Thymus (tissue), 11 donors: ENCODE measurements at regions not wholly inside any gene's neighbourhood (a gene's known extent, or its start where the extent isn't known, plus 50 kb on each side); places are given as distances from the start of the nearest gene placed in this dataset.
A peak's percentile ranks its signal among the peaks of the same experiment; 100 is the strongest.

Experiments used
- DNase-seq, 9 donors: peaks; one replicate each; pipeline ENCODE4 v3.0.0-alpha.2; 2013; ENCODE audit warnings: low spot score in 9 of 9, low read depth in 6 of 9, missing footprints in 1 of 9
- H3K27ac ChIP-seq, 2 donors: one replicate each; pipeline ENCODE4 v1.5.1; 2013; ENCODE audit warnings: control low read depth in 1 of 2, low read depth in 1 of 2, low read length in 1 of 2, mild to moderate bottlenecking in 1 of 2, moderate library complexity in 1 of 2
- H3K27me3 ChIP-seq, 2 donors: one replicate each; pipeline ENCODE4 v1.5.1; 2013; ENCODE audit warnings: low read length in 1 of 2; ENCODE audit not compliant: control insufficient read depth in 2 of 2, insufficient read depth in 1 of 2
- H3K36me3 ChIP-seq, 2 donors: one replicate each; pipeline ENCODE4 v1.5.1; 2013; ENCODE audit warnings: low read length in 1 of 2, mild to moderate bottlenecking in 1 of 2, moderate library complexity in 1 of 2; ENCODE audit not compliant: control insufficient read depth in 2 of 2, insufficient read depth in 2 of 2
- H3K4me1 ChIP-seq, 2 donors: one replicate each; pipeline ENCODE4 v1.5.1; 2013; ENCODE audit warnings: low read length in 2 of 2; ENCODE audit not compliant: control insufficient read depth in 2 of 2, insufficient read depth in 2 of 2
- H3K4me3 ChIP-seq, 2 donors: one replicate each; pipeline ENCODE4 v1.5.1; 2013; ENCODE audit warnings: low read length in 2 of 2, control low read depth in 1 of 2, mild to moderate bottlenecking in 1 of 2
- H3K9me3 ChIP-seq, 2 donors: one replicate each; pipeline ENCODE4 v1.5.1; 2013; ENCODE audit warnings: low read length in 1 of 2, mild to moderate bottlenecking in 1 of 2; ENCODE audit not compliant: control insufficient read depth in 2 of 2, insufficient read depth in 1 of 2
- WGBS: extraction: QIAGEN DNeasy Blood & Tissue Kit; methylation state at CpG from one replicate; pipeline ENCODE4 v1.1.7; 2013; 5-methylcytosine and 5-hydroxymethylcytosine counted together
- donor health status: healthy.

GRCh38 chr10:52988923-52989322 lies 216.3 kb upstream of the MBL2 start:
- Histone ChIP-seq H3K4me1 (no peaks in the 10 kb centered on the region), H3K27ac (no peak overlapping the region), H3K27me3 (no peaks in the 10 kb centered on the region), H3K9me3 (no peaks in the 10 kb centered on the region), H3K4me3 (no peak overlapping the region), H3K36me3 (no peaks in the 10 kb centered on the region)
- 94% methylated on average over 2 of the region's 2 CpGs for WGBS
- DNase-seq, result no peak

- Histone ChIP-seq H3K36me3 (no peaks in the 10 kb centered on the region), H3K27ac (no peak overlapping the region), H3K27me3 (no peaks in the 10 kb centered on the region), H3K9me3 (no peaks in the 10 kb centered on the region), H3K4me3 (no peak overlapping the region), H3K4me1 (no peaks in the 10 kb centered on the region)
- WGBS, result 99% methylated on average over 2 of the region's 2 CpGs
- DNase-seq, result no peak
These were observed 213.5 kb upstream of the MBL2 start for GRCh38 chr10:52986125-52986524.

- Histone ChIP-seq H3K9me3 (no peaks in the 10 kb centered on the region), H3K4me3 (no peak overlapping the region)
- DNase-seq, result no peak
These were observed 211.6 kb upstream of the MBL2 start for GRCh38 chr10:52984169-52984568.

GRCh38 chr10:52979295-52979990 lies 206.9 kb upstream of the MBL2 start:
- Histone ChIP-seq H3K4me3 (no peak overlapping the region), H3K27ac (no peak overlapping the region), H3K4me1 (no peaks in the 10 kb centered on the region), H3K36me3 (no peaks in the 10 kb centered on the region), H3K27me3 (no peaks in the 10 kb centered on the region), H3K9me3 (no peaks in the 10 kb centered on the region)
- no peak for DNase-seq
- WGBS, result 93% methylated on average over 3 of the region's 3 CpGs

More at GRCh38 chr10:52984169-52984568, 211.6 kb upstream of the MBL2 start:
- Histone ChIP-seq H3K27ac (no peak overlapping the region), H3K4me1 (no peaks in the 10 kb centered on the region), H3K36me3 (no peaks in the 10 kb centered on the region), H3K27me3 (no peaks in the 10 kb centered on the region)

DNA sequence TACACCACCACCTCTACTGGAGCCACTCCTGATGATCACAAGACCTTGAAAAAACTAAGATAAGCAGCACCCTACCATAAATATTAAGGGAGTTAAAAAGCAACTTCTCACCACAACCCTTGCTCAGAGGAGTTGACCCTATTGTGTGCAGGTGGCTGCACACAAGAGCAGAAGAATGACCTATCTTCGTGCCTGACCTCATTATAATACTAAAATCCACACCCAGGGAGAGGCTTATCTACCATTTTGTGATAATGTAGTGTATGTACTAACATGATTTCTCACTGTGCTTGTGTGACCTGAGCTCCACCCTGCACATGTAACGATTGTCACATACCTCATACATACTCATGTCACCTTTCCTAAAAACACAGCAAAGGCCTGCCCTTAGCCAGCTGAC lies 205.0 kb upstream of the MBL2 start:
- H3K4me3 ChIP-seq, result no peak overlapping the region
- no peaks in the 10 kb centered on the region for H3K4me1 ChIP-seq
- no peaks in the 10 kb centered on the region for H3K27me3 ChIP-seq
- peaks cover 0 to 2% of the 10 kb centered on the region in 2 donors for H3K9me3 ChIP-seq
- 95% methylated on average over 2 of the region's 2 CpGs for WGBS
- H3K36me3 ChIP-seq, result no peaks in the 10 kb centered on the region
- no peak overlapping the region for H3K27ac ChIP-seq
- DNase-seq, result no peak

DNA sequence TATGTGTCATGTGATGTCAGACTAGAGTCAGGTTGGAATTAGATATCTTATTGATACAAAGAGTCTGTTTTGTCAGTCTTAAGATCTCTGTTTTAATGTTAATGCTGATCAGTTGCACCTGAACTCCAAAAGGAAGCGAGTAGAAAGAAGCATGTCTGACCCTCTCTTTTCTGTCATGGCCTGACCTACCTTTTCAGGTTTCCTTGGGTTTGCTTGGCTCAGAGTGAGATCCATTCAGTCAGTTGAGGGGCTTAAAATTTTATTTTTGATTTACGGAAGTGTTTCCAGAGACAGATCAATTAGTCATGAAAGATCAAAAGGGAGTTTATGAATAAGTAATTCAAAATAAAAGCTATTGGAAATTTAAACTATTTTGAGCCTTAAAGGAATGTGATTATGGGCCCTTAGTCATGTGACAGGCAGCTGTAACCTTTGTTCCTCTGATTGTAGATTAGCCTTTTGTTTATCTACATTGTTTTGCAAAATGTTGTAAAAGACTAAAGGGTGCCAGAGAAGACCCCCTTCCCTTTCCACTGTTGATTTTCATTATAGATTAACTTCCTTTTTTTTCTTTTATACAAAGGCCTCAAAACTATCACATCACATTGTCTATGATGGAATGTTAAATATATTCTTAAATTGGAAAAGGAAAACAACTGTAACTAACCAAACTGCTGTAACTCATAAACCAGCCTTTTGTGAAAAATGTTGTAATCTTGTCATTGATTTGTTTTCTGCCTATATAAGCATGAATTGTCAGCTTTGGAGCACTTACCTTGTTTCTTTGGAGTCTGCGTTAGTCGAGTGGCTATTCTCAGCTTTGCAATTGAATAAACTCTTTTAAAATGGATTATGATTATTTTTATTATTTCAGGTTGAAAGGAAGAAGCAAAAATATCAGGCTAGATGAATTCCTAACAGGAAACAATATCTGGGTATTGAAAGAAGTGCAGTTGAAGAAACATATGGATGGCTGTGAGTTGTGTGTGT lies 195.5 kb upstream of the MBL2 start:
- Histone ChIP-seq H3K4me3 (no peak overlapping the region), H3K9me3 (peaks cover 0 to 4% of the 10 kb centered on the region in 2 donors), H3K36me3 (no peaks in the 10 kb centered on the region), H3K27me3 (no peaks in the 10 kb centered on the region), H3K4me1 (no peaks in the 10 kb centered on the region), H3K27ac (no peak overlapping the region)
- 98% methylated on average over 4 of the region's 4 CpGs for whole genome bisulfite sequencing
- DNase-seq, result no peak

DNA sequence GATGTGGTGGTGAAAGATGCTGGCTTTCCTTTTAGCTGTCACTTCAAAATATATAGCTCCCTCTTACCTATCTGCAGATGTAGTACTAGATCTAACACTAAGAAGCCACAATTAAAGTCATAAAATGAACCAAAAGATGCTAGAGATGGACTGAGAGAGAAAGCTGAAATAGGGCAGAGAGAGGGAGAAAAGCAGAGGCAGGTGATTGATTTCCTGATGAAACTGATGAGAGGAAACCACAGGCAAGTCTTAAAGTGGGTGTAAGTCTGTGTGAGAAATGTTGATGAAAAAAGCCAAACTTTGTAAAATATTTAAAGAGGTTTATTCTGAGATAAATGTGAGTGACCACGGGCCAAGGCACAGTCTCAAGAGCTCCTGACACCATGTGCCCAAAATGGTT lies 194.3 kb upstream of the MBL2 start:
- Histone ChIP-seq H3K27me3 (no peaks in the 10 kb centered on the region), H3K9me3 (peaks cover 0 to 4% of the 10 kb centered on the region in 2 donors), H3K27ac (no peak overlapping the region), H3K4me1 (no peaks in the 10 kb centered on the region), H3K36me3 (no peaks in the 10 kb centered on the region), H3K4me3 (no peak overlapping the region)
- 95% methylated on average over 1 of the region's 1 CpG for WGBS
- no peak for DNase-seq

GRCh38 chr10:52965938-52966401 lies 193.4 kb upstream of the MBL2 start:
- 73% methylated on average over 6 of the region's 6 CpGs for WGBS
- peak in 1 of 9 donors; percentile 21 for DNase-seq
- no peaks in the 10 kb centered on the region for H3K27me3 ChIP-seq
- no peak overlapping the region for H3K4me3 ChIP-seq
- H3K9me3 ChIP-seq, result peaks cover 0 to 4% of the 10 kb centered on the region in 2 donors
- H3K27ac ChIP-seq, result no peak overlapping the region
- no peaks in the 10 kb centered on the region for H3K4me1 ChIP-seq
- H3K36me3 ChIP-seq, result no peaks in the 10 kb centered on the region

GRCh38 chr10:52965509-52965908 lies 192.9 kb upstream of the MBL2 start:
- WGBS, result 94% methylated on average over 3 of the region's 3 CpGs
- no peak for DNase-seq
- no peaks in the 10 kb centered on the region for H3K4me1 ChIP-seq
- H3K4me3 ChIP-seq, result no peak overlapping the region
- H3K9me3 ChIP-seq, result peaks cover 0 to 4% of the 10 kb centered on the region in 2 donors
- H3K27me3 ChIP-seq, result no peaks in the 10 kb centered on the region
- H3K27ac ChIP-seq, result no peak overlapping the region
- no peaks in the 10 kb centered on the region for H3K36me3 ChIP-seq
